Epithelial cell of esophagus (primary cell): ENCODE measurements at regions not wholly inside any gene's neighbourhood (a gene's known extent, or its start where the extent isn't known, plus 50 kb on each side); places are given as distances from the start of the nearest gene placed in this dataset.

Experiments used
- DNase-seq: peaks from one replicate; pipeline ENCODE4 v3.0.0; 2010; ENCODE audit warnings: low read depth
- H3K4me3 ChIP-seq: 2 replicates; pipeline ENCODE4 v1.5.1; 2011; ENCODE audit warnings: mild to moderate bottlenecking, low read length, control low read depth
- CTCF ChIP-seq: IDR thresholded peaks from 2 replicates; pipeline ENCODE4 v1.5.1; 2011; ENCODE audit warnings: low read depth, mild to moderate bottlenecking, low read length, control low read depth, inconsistent platforms; ENCODE audit not compliant: insufficient read depth; ENCODE audit errors: missing control alignments

- no peak for TF ChIP-seq CTCF
- no peak for DNase-seq
- H3K4me3 ChIP-seq, result no peak overlapping the region
Measured at GRCh38 chr5:145141534-145141933, 693.6 kb downstream of the PRELID2 start.

DNA sequence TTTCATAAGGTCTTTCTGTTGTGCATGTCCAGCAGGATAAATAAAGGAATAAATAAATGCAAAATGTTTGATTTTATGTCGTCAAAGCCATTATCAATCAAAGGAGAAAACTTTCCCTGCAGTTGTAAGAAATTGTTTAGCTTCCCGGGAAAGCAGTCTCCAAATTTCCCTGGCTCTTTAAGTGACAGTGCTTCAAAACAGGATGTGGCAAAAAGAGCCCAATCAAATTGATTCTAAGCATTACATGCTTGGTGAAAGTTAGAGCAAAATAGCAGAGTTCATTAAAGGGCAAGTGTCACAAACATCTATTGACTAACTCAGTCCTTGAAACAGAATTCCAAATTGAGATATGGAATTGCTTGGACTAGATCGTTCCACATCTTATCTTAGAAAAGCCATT lies 704.1 kb downstream of the PRELID2 start:
- no peak overlapping the region for H3K4me3 ChIP-seq
- DNase-seq, result no peak
- TF ChIP-seq CTCF, result no peak

DNA sequence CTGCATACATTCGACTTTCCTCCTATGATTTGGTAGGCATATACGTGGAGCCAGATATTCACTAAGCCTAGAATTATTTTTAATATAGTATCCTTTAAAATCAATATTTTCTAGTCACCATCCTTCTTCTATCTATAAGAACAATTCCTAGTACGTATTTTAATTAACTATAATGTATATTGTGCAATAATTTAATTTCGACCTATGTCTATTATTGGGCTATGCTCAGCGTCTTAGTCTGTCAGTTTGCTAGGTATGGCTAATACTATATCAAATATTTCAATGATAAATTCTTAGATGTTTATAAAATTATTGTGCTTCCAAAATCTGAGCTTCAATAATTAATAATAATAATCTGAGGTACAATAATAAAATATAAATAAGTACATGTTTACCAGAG lies 705.3 kb downstream of the PRELID2 start:
- no peak for TF ChIP-seq CTCF
- DNase-seq, result no peak
- H3K4me3 ChIP-seq, result no peak overlapping the region

- TF ChIP-seq CTCF, result no peak
- DNase-seq, result no peak
- H3K4me3 ChIP-seq, result no peak overlapping the region
Measured at GRCh38 chr5:145124806-145125205, 710.3 kb downstream of the PRELID2 start.

GRCh38 chr5:145118611-145119010 lies 716.5 kb downstream of the PRELID2 start:
- DNase-seq, result no peak
- TF ChIP-seq CTCF, result no peak
- H3K4me3 ChIP-seq, result no peak overlapping the region

GRCh38 chr5:145118127-145118526 lies 717.0 kb downstream of the PRELID2 start:
- peak; percentile 29 for DNase-seq
- H3K4me3 ChIP-seq, result no peak overlapping the region
- no peak for TF ChIP-seq CTCF

- TF ChIP-seq CTCF, result no peak
- DNase-seq, result no peak
- H3K4me3 ChIP-seq, result no peak overlapping the region
Measured at GRCh38 chr5:145117285-145117684, 717.9 kb downstream of the PRELID2 start.
